ENCODE measurements at regions not wholly inside any gene's neighbourhood (a gene's known extent, or its start where the extent isn't known, plus 50 kb on each side); places are given as distances from the start of the nearest gene placed in this dataset.

DNA sequence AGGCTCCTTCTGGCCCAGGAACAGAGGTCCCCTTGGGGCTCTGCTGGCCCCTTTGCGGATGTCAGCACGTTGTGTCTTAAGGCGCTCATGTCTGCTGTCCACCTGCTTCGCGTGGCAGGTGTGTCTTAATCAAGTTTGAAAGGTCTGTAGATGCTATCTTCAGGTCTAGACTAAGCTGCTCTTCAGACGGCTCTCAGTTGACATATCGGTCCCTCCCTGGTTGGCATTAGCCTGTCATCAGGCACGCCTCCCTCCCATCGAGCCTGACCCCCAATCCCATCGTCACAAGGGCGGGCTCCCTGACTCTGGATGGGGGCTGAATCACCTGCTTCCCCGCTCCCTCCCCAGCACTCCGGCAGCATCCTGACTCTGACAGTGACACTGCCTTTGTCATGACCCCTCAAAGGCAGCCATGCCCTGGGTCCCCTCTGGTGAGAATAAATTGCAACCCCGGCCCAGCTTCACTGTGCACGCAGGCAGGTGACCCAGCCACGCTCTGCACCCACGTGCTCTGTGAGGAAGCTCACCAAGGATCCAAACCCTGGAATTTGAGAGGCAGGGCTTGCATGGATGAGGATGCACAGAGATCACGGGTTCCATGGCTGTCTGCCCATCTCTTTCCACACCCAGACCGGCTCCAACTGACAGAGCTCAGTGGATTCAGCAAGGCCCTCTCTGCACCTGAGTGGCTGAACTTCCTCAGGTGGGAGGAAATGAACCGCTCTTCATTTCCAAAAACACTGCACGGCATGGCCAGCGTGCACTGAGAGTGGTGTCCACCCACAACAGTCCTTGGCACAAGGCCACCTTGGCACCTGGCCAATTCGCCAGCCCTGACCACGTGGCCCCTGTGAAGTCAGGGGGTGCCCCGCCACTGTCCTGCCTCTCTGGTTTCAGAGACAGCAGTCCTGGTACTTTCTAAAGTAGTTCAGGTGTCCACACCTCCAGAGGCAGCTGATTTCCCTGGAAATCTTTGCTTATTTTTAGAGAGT is 110.2 kb upstream of the GPC1 start:
- FAIRE-seq (no peak), DNase-seq (ENCODE audit: insufficient read length, low spot score) (no peak)
- TF ChIP-seq POU2F2 (IDR thresholded peaks at IDR 0.05; ENCODE audit: low read depth, low read length) (no peak), SPI1 (IDR thresholded peaks at IDR 0.05; ENCODE audit: low read depth, low read length) (no peak), PAX5 (IDR thresholded peaks at IDR 0.05; ENCODE audit: insufficient read depth, low read length, severe bottlenecking) (no peak)

DNA sequence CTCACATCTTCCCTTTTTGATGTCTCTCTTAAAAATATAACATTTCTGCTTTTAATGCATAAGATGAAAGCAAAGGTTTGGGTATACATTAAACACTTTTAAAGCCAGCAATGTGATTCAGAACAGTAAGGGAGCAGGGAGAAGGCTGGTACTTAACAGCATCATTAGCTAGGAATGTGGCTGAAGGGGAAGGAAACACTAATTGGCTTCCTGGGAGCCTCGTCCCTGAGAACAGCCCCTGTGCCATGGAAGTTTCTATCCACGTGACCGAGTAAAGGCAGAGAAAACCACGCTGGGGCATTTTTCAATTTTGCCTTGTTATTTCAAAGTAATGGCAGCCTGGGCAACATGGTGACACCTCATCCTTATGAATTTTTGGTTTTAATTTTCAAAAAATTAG is 109.2 kb upstream of the GPC1 start:
- FAIRE-seq (no peak), DNase-seq (ENCODE audit: insufficient read length, low spot score) (no peak)
- TF ChIP-seq PAX5 (IDR thresholded peaks at IDR 0.05; ENCODE audit: insufficient read depth, low read length, severe bottlenecking): no peak
- no peak for TF ChIP-seq SPI1 (IDR thresholded peaks at IDR 0.05; ENCODE audit: low read depth, low read length)

DNA sequence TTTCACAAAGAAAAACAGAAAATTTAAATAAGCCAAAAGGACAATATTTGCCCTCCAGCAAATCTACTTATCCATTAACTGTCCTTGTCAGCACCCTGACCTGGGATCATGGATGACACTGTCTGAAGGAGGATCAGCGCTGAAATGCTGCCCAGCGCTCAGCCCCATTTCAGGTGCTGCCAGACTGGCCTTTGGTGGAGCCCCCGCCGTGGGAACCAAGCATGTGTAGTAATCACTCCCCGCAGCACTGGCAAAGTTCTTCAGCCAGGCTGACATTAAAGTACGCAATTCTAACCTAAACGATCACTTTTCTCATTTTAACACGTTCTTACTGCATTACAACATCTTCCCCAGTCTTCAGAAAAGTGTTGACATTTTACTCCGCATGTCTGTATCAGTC is 108.6 kb upstream of the GPC1 start:
- DNase-seq (ENCODE audit: insufficient read length, low spot score) (no peak), FAIRE-seq (no peak)
- TF ChIP-seq PAX5 (IDR thresholded peaks at IDR 0.05; ENCODE audit: insufficient read depth, low read length, severe bottlenecking) (no peak), POLR2A (IDR thresholded peaks at IDR 0.05; ENCODE audit: low read depth, low read length) (no peak), SPI1 (IDR thresholded peaks at IDR 0.05; ENCODE audit: low read depth, low read length) (no peak), POLR2AphosphoS5 (IDR thresholded peaks at IDR 0.05; ENCODE audit: low read depth, low read length) (no peak), TAF1 (IDR thresholded peaks at IDR 0.05; ENCODE audit: low read depth, low read length) (no peak), POU2F2 (IDR thresholded peaks at IDR 0.05; ENCODE audit: low read depth, low read length) (no peak)

DNA sequence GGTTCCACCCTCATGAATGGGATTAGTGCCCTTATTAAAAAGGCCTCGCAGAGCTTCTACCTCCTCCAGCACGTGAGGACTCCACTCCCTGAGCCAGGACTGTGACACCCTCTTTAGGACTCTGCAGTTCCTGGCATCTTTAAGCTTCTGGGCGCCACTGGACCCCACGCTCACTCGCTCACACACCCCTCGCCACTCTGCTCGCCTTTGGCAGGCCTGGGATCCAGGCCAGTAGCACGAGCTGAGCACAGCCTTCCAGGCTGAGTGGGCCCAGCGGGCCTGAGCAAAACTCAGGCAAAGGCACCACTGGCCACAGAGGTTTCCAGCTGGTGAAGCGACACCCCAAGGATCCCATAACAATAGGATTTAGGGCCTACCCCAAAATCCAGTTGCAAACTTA is 107.9 kb upstream of the GPC1 start:
- FAIRE-seq: no peak

DNA sequence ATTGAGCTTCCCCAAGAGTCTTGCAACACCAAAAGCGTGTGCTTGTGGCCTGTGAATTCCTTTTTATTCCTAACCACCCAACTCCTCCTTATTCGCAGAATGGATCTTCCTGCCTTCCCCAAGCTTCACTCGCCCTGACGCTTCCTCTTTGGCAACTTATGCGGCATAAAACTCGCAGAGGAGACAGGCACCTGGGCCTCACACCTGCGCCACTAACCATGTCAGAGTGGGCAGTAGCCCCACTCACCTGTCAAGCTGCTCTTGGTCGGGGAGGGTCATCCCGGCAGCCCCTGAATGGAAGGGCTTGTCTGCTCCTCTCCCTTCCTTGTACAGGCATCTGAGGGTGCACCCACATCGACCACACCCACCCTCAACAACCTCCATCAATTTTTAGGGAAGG is 106.9 kb upstream of the GPC1 start:
- no peak for TF ChIP-seq POLR2AphosphoS5 (IDR thresholded peaks at IDR 0.05; ENCODE audit: low read depth, low read length)
- TF ChIP-seq TAF1 (IDR thresholded peaks at IDR 0.05; ENCODE audit: low read depth, low read length): no peak
- no peak for TF ChIP-seq POLR2A (IDR thresholded peaks at IDR 0.05; ENCODE audit: low read depth, low read length)
- no peak for TF ChIP-seq PAX5 (IDR thresholded peaks at IDR 0.05; ENCODE audit: insufficient read depth, low read length, severe bottlenecking)
- no peak for TF ChIP-seq POU2F2 (IDR thresholded peaks at IDR 0.05; ENCODE audit: low read depth, low read length)
- no peak for TF ChIP-seq SPI1 (IDR thresholded peaks at IDR 0.05; ENCODE audit: low read depth, low read length)
- no peak for DNase-seq (ENCODE audit: insufficient read length, low spot score)
- FAIRE-seq: no peak

More for the DNA sequence above, 107.9 kb upstream of the GPC1 start:
- DNase-seq (ENCODE audit: insufficient read length, low spot score): no peak
- TF ChIP-seq SPI1 (IDR thresholded peaks at IDR 0.05; ENCODE audit: low read depth, low read length) (no peak), TAF1 (IDR thresholded peaks at IDR 0.05; ENCODE audit: low read depth, low read length) (no peak), POU2F2 (IDR thresholded peaks at IDR 0.05; ENCODE audit: low read depth, low read length) (no peak), POLR2A (IDR thresholded peaks at IDR 0.05; ENCODE audit: low read depth, low read length) (no peak), PAX5 (IDR thresholded peaks at IDR 0.05; ENCODE audit: insufficient read depth, low read length, severe bottlenecking) (no peak), POLR2AphosphoS5 (IDR thresholded peaks at IDR 0.05; ENCODE audit: low read depth, low read length) (no peak)

DNA sequence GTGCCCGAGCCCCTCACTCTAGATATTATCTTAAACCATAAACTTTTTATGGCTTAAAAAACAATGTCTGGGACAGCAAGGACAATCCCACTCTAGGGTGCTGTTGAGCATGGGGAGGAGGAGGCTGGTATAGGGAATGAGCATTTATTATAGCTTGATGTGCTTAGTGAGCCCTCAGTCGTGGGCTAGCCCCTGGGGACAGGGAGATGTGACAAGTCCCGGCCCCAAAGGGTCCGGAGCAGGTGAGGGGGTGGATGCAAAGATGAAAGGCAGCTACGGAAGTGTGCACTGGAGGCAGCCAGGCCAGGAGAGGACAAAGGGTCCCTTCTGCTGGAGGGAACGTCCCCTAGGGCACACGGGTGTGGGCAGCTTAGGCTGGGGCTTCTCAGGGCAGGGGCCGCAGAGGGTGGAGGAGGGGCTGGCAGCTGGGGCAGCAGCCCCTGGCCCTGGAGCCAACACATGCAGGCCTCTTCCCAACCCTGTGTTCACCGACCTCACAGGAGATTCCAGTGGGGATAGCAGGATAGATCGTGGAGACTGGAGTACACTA is 106.3 kb upstream of the GPC1 start:
- no peak for TF ChIP-seq POLR2A (IDR thresholded peaks at IDR 0.05; ENCODE audit: low read depth, low read length)
- TF ChIP-seq SPI1 (IDR thresholded peaks at IDR 0.05; ENCODE audit: low read depth, low read length): no peak
- no peak for TF ChIP-seq POU2F2 (IDR thresholded peaks at IDR 0.05; ENCODE audit: low read depth, low read length)
- no peak for TF ChIP-seq TAF1 (IDR thresholded peaks at IDR 0.05; ENCODE audit: low read depth, low read length)
- TF ChIP-seq POLR2AphosphoS5 (IDR thresholded peaks at IDR 0.05; ENCODE audit: low read depth, low read length): no peak
- TF ChIP-seq PAX5 (IDR thresholded peaks at IDR 0.05; ENCODE audit: insufficient read depth, low read length, severe bottlenecking): no peak
- FAIRE-seq (no peak), DNase-seq (ENCODE audit: insufficient read length, low spot score) (no peak)

DNA sequence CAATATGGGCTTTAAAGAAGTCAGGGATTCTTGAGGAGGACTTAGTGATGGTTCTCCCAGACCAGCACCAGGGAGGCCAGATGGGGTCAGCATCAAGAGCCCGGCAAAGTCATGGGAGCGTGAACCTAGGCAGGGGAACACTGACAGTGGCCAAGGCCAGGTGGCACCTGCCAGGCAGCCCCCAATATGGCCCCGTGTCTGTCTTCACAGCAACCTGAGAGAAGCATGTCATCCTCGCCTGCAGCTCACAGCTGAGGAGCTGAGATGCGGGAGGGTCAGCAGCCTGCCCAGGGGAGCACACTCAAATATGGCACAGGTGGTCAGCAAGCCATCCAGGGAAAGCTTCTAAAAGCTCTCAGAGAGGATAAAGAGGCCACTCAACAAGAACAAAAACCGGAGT is 105.7 kb upstream of the GPC1 start:
- FAIRE-seq (no peak), DNase-seq (ENCODE audit: insufficient read length, low spot score) (no peak)
- TF ChIP-seq POU2F2 (IDR thresholded peaks at IDR 0.05; ENCODE audit: low read depth, low read length) (no peak), POLR2AphosphoS5 (IDR thresholded peaks at IDR 0.05; ENCODE audit: low read depth, low read length) (no peak), TAF1 (IDR thresholded peaks at IDR 0.05; ENCODE audit: low read depth, low read length) (no peak), PAX5 (IDR thresholded peaks at IDR 0.05; ENCODE audit: insufficient read depth, low read length, severe bottlenecking) (no peak), SPI1 (IDR thresholded peaks at IDR 0.05; ENCODE audit: low read depth, low read length) (no peak), POLR2A (IDR thresholded peaks at IDR 0.05; ENCODE audit: low read depth, low read length) (no peak)

DNA sequence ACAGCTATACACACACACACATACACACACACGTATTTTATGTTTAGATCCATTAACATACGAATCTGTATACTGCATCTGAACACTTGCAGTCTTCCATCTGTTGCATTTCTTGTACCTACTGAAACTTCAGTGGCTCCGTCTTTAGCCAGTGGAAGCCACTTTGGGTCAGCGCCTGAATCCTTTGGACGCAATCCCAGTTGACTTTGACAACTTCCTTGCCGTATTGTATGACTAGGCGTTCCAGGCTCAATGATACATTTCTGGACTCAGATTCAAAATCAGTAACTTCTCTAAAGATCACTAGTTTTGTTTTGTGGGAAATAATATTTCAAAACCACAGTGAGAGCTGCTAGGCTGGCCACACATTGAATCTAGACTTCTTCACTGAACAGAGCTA is 101.5 kb upstream of the GPC1 start:
- DNase-seq (ENCODE audit: insufficient read length, low spot score): no peak
- TF ChIP-seq POLR2AphosphoS5 (IDR thresholded peaks at IDR 0.05; ENCODE audit: low read depth, low read length): no peak
- no peak for TF ChIP-seq PAX5 (IDR thresholded peaks at IDR 0.05; ENCODE audit: insufficient read depth, low read length, severe bottlenecking)
- TF ChIP-seq POU2F2 (IDR thresholded peaks at IDR 0.05; ENCODE audit: low read depth, low read length): no peak
- TF ChIP-seq SPI1 (IDR thresholded peaks at IDR 0.05; ENCODE audit: low read depth, low read length): no peak
- TF ChIP-seq POLR2A (IDR thresholded peaks at IDR 0.05; ENCODE audit: low read depth, low read length): no peak
- TF ChIP-seq TAF1 (IDR thresholded peaks at IDR 0.05; ENCODE audit: low read depth, low read length): no peak
- FAIRE-seq: no peak

DNA sequence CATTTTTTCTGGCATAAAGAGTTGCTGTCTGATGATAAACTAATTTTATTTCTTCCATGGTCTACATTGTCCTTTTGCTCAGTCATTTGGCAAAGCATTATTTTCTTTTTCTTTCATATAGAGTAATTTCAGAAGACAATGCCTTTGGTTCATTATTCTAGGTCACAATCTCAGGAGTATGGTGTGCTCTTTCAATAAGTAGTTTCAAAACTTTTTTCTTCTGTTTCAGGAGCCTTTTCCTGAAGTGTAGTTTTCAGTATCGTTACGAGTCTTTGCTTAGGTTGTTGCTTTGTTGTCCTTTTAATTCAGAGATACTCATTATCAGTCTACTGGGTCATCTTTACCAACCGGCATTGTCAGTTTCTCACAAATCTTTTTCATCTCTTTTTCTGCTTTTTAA is 100.4 kb upstream of the GPC1 start:
- no peak for FAIRE-seq
- DNase-seq (ENCODE audit: insufficient read length, low spot score): no peak
- TF ChIP-seq TAF1 (IDR thresholded peaks at IDR 0.05; ENCODE audit: low read depth, low read length): no peak
- TF ChIP-seq POU2F2 (IDR thresholded peaks at IDR 0.05; ENCODE audit: low read depth, low read length): no peak
- TF ChIP-seq POLR2AphosphoS5 (IDR thresholded peaks at IDR 0.05; ENCODE audit: low read depth, low read length): no peak
- TF ChIP-seq SPI1 (IDR thresholded peaks at IDR 0.05; ENCODE audit: low read depth, low read length): no peak
- no peak for TF ChIP-seq POLR2A (IDR thresholded peaks at IDR 0.05; ENCODE audit: low read depth, low read length)
- no peak for TF ChIP-seq PAX5 (IDR thresholded peaks at IDR 0.05; ENCODE audit: insufficient read depth, low read length, severe bottlenecking)
